HG02885 (cell line): ENCODE measurements at regions not wholly inside any gene's neighbourhood (a gene's known extent, or its start where the extent isn't known, plus 50 kb on each side); places are given as distances from the start of the nearest gene placed in this dataset.

Experiments
- ATAC-seq: cut with Tn5 transposase; IDR thresholded peaks from one replicate; pipeline ENCODE4 v1.9.1; 2021; ENCODE audit warnings: mild to moderate bottlenecking; ENCODE audit not compliant: unreplicated experiment, poor library complexity

GRCh38 chrX:45385757-45386156, 185.1 kb upstream of the DIPK2B start:
- no peak for ATAC-seq

DNA sequence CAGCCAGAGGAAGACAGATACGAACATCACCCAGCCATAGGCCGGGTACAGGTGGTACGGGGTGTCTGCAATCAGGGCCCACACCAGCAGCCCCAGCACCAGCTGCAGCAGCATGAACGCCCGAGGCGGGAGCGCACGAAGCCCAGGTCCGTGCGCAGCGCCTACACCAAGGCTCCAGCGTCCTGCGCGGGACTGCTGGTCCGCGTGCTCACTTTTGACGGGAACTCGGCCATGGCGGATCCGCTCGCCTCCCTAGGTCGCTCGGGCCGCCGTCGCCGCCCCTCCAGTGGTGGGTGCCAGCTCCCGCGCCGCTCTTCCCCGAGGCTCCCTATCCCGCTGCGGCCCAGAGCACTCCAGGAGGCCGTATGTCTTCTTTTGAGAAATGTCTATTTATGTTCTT, 181.2 kb upstream of the DIPK2B start:
- ATAC-seq, result no peak

- no peak for ATAC-seq
Measured at GRCh38 chrX:45381366-45381765, 180.7 kb upstream of the DIPK2B start.

GRCh38 chrX:45379236-45379635, 178.6 kb upstream of the DIPK2B start:
- ATAC-seq, result no peak

GRCh38 chrX:45372151-45372550, 171.5 kb upstream of the DIPK2B start:
- no peak for ATAC-seq

GRCh38 chrX:45368705-45369104, 168.0 kb upstream of the DIPK2B start:
- ATAC-seq, result no peak

DNA sequence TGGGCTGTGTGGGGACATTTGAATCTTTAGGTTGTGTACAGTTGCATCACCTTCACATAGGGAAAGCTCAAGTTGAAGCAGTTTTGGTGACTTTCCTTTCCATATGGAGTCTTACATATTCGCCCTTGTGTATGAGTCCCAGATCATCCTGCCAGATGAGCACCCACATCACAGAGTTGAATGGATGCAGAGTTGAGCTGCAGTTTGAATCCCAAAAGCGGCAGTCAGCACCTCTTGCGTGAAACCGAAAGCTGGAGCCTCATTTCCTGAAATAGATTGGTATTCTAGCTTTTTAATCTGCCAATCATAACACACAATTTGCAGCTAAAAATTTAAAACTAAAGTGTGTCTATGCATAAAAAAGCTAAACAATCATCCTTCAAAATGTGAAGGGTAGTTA, 162.9 kb upstream of the DIPK2B start:
- ATAC-seq, result no peak

- no peak for ATAC-seq
Measured at GRCh38 chrX:45360571-45360970, 159.9 kb upstream of the DIPK2B start.

DNA sequence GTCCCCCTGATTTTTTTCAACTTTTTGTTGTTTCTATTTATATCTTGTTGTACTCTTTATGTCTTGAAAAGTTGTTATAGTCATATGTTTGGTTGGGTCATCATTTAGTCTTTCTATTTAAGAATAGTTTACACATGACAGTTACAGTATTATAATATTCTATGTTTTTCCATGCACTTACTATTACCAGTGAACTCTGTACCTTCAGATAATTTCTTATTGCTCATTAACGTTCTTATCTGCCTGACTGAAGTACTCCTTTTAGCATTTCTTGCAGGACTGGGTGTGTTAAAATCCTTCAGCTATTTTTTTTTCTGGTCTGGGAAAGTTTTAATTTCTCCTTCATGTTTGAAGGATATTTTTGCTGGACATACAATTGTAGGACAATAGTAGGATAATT, 157.7 kb upstream of the DIPK2B start:
- no peak for ATAC-seq

- ATAC-seq, result no peak
Measured at GRCh38 chrX:45353456-45353855, 152.8 kb upstream of the DIPK2B start.

DNA sequence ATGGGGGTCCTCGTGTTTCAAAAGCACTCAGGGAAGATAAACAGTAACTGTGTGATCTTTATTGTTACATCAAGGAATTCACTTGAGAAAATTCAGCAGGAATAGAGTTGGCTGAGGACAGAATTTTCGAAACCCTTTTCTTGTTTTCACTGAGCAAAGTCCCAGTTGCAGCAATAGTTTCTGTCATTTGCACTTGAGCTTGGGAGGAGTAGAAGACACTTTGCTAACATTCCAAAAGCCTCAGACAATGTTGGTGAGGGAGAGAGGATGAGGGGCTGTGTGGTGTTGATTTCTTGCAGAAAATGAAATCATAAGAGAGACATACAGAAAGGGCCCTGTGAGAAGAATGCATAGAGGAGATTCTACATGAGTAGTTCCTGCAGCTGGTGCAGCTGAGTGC, 151.9 kb upstream of the DIPK2B start:
- no peak for ATAC-seq

DNA sequence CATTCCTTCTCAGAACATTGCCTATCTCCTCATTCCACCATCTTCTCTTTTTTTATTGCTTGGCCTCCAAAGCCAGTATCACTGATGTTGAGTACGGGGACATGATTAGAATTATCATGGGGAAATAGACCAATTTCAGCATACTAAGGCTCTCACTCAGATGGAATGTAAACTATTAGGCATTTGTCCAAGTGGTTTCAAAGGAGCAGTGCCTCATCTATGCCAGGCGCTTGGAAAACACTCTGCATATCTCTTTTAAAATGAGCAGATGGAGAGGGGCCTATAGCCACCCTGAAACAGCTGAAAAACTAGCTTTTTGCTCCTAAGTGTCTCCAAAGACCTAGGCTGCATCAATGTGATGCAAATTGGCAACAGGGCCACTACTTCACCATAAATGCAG, 150.8 kb upstream of the DIPK2B start:
- no peak for ATAC-seq

DNA sequence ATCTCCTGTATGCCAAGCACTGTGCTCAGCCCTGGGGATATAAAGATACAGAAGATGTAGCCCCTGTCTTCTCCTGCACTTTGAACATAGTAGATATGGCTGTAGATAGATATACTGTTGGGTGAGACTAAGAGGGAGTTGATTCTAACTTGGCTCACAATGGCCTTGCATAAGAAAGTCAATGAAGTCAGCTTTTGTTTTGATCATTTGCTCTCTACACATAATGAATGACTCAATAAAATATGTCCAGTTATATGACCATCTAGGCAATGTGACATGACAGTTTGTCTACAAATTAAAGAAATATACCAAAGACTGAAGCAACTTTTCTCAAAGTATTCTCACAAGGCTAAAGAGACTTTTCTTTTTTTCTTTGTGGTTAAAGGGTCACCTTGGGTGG, 147.6 kb upstream of the DIPK2B start:
- ATAC-seq, result no peak

- ATAC-seq, result no peak
Measured at GRCh38 chrX:45347877-45348276, 147.2 kb upstream of the DIPK2B start.

- ATAC-seq, result no peak
Measured at GRCh38 chrX:45344594-45344993, 143.9 kb upstream of the DIPK2B start.

DNA sequence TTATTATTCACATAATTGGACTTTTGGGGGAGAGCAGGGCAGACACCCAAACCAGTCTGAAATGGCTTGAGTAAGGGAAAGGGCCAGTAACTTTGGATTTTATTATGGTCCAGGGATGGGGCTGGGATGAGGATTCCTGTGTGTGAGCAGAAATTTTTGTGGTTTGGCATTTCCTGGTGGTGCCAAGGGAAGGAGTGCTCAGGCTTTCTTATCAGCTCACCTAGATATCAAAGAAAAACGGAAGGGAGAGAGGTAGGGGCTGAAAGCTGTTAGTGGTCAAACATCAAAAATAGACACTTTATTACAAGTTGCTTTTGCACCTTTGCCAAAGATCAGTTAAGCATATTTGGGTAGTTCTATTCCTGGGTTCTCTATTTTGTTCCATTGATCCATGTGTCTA, 128.5 kb upstream of the DIPK2B start:
- ATAC-seq, result no peak

GRCh38 chrX:45324941-45325340, 124.3 kb upstream of the DIPK2B start:
- no peak for ATAC-seq

DNA sequence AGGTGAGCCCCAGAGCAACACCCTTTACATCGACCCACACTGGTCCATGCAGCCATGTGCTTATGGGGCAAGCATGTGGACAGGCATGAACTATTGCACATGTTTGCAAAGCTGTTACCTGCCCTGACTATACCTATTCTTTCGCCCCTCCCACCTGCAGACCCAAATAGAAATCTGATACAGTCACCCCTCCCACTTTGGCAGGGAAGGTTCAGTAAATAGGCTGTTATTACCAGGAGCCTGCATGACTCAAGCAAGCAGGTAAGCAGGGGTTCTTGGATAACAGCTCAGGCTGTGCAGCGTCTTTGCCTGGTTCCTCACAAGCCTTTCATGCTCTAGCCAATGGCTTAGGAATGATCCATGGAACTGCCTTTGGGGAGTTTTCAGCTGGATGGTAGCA, 122.7 kb upstream of the DIPK2B start:
- no peak for ATAC-seq

GRCh38 chrX:45322820-45323219, 122.1 kb upstream of the DIPK2B start:
- no peak for ATAC-seq

- ATAC-seq, result no peak
Measured at GRCh38 chrX:45322382-45322781, 121.7 kb upstream of the DIPK2B start.

DNA sequence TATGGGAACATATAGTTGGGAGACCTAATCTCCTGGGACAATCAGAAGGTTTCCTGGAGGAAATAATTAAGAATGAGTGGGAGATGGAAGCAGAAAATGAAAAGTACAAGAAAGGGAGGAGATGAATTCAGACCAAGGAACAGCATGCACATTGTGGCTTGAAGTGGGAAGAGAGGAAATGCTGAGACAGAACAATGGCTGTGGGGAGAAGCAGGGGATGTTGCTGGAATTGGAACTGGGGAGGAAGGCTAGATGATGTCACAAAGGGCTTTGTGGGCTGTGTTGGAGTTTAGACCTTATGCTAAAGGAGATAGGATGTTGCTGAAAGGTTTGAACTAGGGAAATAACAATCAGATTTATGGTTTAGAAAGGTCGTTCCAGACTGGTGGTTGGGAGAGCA, 119.5 kb upstream of the DIPK2B start:
- no peak for ATAC-seq

GRCh38 chrX:45309801-45310200, 109.1 kb upstream of the DIPK2B start:
- ATAC-seq, result no peak

DNA sequence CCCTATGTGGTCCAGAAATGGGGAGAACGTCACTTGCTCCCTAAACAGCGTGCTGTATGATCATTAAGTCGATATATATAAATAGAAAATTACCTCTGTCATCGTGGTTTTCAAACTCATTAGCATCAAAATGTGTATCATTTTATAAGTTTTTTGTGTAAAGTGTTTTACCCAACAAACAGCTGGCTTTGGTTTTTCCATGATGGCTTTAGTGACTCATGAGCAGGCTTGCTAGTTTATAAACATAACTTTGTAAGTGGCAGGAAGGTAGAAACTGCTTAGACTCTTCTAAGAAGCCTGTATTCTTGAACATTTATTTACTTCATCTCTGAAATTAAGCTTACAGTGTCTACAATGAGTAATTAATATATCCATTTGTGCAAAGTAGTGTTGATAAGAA, 108.4 kb upstream of the DIPK2B start:
- ATAC-seq, result no peak
